GM23338 (cell line): ENCODE measurements at regions not wholly inside any gene's neighbourhood (a gene's known extent, or its start where the extent isn't known, plus 50 kb on each side); places are given as distances from the start of the nearest gene placed in this dataset.

Experiments used
- ATAC-seq: fragments of 200-7000 bp; cut with Tn5 transposase; 3 replicates; pipeline ENCODE4 v1.9.1; 2020
- DNase-seq: peaks from one replicate; pipeline ENCODE4 v3.0.0-alpha.2; 2015; ENCODE audit warnings: low spot score
- H2AFZ ChIP-seq: fragments of 200-600 bp; sonication (generic); 2 replicates; pipeline ENCODE4 v1.8.0; 2016; ENCODE audit warnings: antibody characterized with exemption, mild to moderate bottlenecking, moderate library complexity
- H3F3A ChIP-seq: fragments of 200-600 bp; sonication (generic); replicated peaks from 2 replicates; pipeline ENCODE4 v1.8.0; 2017; ENCODE audit warnings: antibody characterized with exemption, mixed run types, low read depth
- H3K27ac ChIP-seq: fragments of 200-600 bp; sonication (generic); 2 replicates; pipeline ENCODE4 v1.6.1; 2016; ENCODE audit warnings: low read depth
- H3K27me3 ChIP-seq: fragments of 200-600 bp; sonication (generic); 2 replicates; pipeline ENCODE4 v1.8.0; 2016; ENCODE audit warnings: mild to moderate bottlenecking, mixed run types, moderate library complexity; ENCODE audit not compliant: insufficient read depth
- H3K36me3 ChIP-seq: fragments of 200-600 bp; sonication (generic); 2 replicates; pipeline ENCODE4 v1.8.0; 2016; ENCODE audit warnings: mild to moderate bottlenecking; ENCODE audit not compliant: insufficient read depth
- H3K4me1 ChIP-seq: fragments of 200-600 bp; sonication (generic); 2 replicates; pipeline ENCODE4 v1.8.0; 2016; ENCODE audit warnings: mild to moderate bottlenecking, moderate library complexity; ENCODE audit not compliant: insufficient read depth
- H3K4me2 ChIP-seq: fragments of 200-600 bp; sonication (generic); 2 replicates; pipeline ENCODE4 v1.7.1; 2017; ENCODE audit warnings: mixed run types
- H3K4me3 ChIP-seq: fragments of 200-600 bp; sonication (generic); 2 replicates; pipeline ENCODE4 v1.6.1; 2016; ENCODE audit warnings: mixed run types
- H3K79me2 ChIP-seq: fragments of 200-600 bp; sonication (generic); replicated peaks from 2 replicates; pipeline ENCODE4 v1.8.0; 2017; ENCODE audit warnings: mild to moderate bottlenecking; ENCODE audit not compliant: insufficient read depth
- H3K9me2 ChIP-seq: fragments of 200-600 bp; sonication (generic); 2 replicates; pipeline ENCODE4 v1.8.0; 2017; ENCODE audit not compliant: insufficient read depth
- H4K20me1 ChIP-seq: fragments of 200-600 bp; sonication (generic); replicated peaks from 2 replicates; pipeline ENCODE4 v1.8.0; 2017; ENCODE audit warnings: mild to moderate bottlenecking; ENCODE audit not compliant: insufficient read depth
- H3K27ac Mint-ChIP-seq: 2 replicates; pipeline ENCODE4 v1.8.0; 2020; ENCODE audit warnings: inconsistent platforms, mild to moderate bottlenecking, moderate library complexity, mixed read lengths
- H3K27me3 Mint-ChIP-seq: 3 replicates; pipeline ENCODE4 v1.8.0; 2022; ENCODE audit warnings: low read depth, mild to moderate bottlenecking, moderate library complexity, mixed read lengths, inconsistent platforms; ENCODE audit not compliant: insufficient read depth, poor library complexity
- H3K36me3 Mint-ChIP-seq: 3 replicates; pipeline ENCODE4 v1.8.0; 2021; ENCODE audit warnings: low read depth, mild to moderate bottlenecking, inconsistent platforms, moderate library complexity, mixed read lengths
- H3K4me1 Mint-ChIP-seq: 3 replicates; pipeline ENCODE4 v1.8.0; 2020; ENCODE audit warnings: mild to moderate bottlenecking, inconsistent platforms, mixed read lengths
- H3K4me3 Mint-ChIP-seq: 3 replicates; pipeline ENCODE4 v1.8.0; 2021; ENCODE audit warnings: moderate library complexity, mild to moderate bottlenecking, inconsistent platforms, mixed read lengths
- H3K9me3 Mint-ChIP-seq: 3 replicates; pipeline ENCODE4 v1.8.0; 2020; ENCODE audit warnings: moderate library complexity, mild to moderate bottlenecking, inconsistent platforms, mixed read lengths
- EZH2 ChIP-seq: fragments of 200-600 bp; sonication (generic); IDR thresholded peaks from one replicate; pipeline ENCODE4 v1.8.0; 2017; ENCODE audit warnings: antibody characterized with exemption, mild to moderate bottlenecking, low read depth; ENCODE audit not compliant: unreplicated experiment
- EZH2phosphoT487 ChIP-seq: fragments of 200-600 bp; sonication (generic); IDR thresholded peaks from one replicate; pipeline ENCODE4 v1.8.1; 2018; ENCODE audit warnings: antibody characterized with exemption; ENCODE audit not compliant: unreplicated experiment
- JUNB ChIP-seq: IDR thresholded peaks from one replicate; pipeline ENCODE4 v1.6.1; 2016; ENCODE audit warnings: antibody characterized with exemption; ENCODE audit not compliant: unreplicated experiment
- NANOG ChIP-seq: IDR thresholded peaks from 2 replicates; pipeline ENCODE4 v1.6.1; 2016; ENCODE audit warnings: antibody characterized with exemption, borderline replicate concordance
- POLR2AphosphoS5 ChIP-seq: IDR thresholded peaks from 2 replicates; pipeline ENCODE4 v1.6.1; 2016; ENCODE audit warnings: antibody characterized with exemption, low read depth
- REST ChIP-seq: IDR thresholded peaks from one replicate; pipeline ENCODE4 v1.6.1; 2018; ENCODE audit warnings: antibody characterized with exemption; ENCODE audit not compliant: unreplicated experiment
- STAT1 ChIP-seq: IDR thresholded peaks from one replicate; pipeline ENCODE4 v1.6.1; 2016; ENCODE audit warnings: antibody characterized with exemption; ENCODE audit not compliant: unreplicated experiment
- ZNF114 ChIP-seq: fragments of 250-450 bp; sonication (Bioruptor Pico); IDR thresholded peaks from 2 replicates; pipeline ENCODE4 v1.5.0; 2020; ENCODE audit warnings: mild to moderate bottlenecking, moderate library complexity
- ZNF331 ChIP-seq: fragments of 250-450 bp; sonication (Bioruptor Pico); IDR thresholded peaks from 2 replicates; pipeline ENCODE4 v1.5.0; 2020; ENCODE audit warnings: low read depth, mild to moderate bottlenecking, moderate library complexity
- TF ChIP-seq, protein P1 (sequence below), 2 experiments: fragments of 200-600 bp in 1 of 2; sonication (generic) in 1 of 2; conservative IDR thresholded peaks; 2 replicates each; pipeline versions ENCODE4 v1.5.1 to v1.6.1; 2016 to 2017; ENCODE audit warnings: antibody characterized with exemption in 2 of 2, low read depth in 2 of 2, mild to moderate bottlenecking in 2 of 2, moderate library complexity in 1 of 2
- TF ChIP-seq, protein P2 (sequence below): IDR thresholded peaks from 2 replicates; pipeline ENCODE4 v1.6.1; 2016; ENCODE audit warnings: antibody characterized with exemption

DNA sequence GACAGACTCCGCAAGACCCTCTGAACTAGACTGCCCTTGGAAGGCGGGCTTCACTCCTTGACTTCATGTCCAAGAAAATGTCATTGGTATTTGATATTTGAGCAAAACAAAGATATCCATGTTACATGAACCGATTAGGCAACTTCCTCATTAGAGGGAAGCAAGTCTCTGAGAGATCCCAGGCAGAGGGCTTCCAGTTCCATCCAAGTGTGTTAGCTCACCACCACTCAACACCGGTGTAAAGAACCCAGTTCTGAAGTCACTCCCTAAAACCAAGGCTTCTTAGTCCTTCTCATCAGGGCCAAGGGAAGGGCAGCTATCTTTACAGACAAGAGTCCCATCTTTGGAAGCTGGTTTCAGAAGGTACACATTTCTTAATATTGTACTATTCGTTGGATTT, 87.2 kb upstream of the CDKN3 start:
- ATAC-seq (no peak), DNase-seq (no peak)
- no peak overlapping the region for H3K4me3 Mint-ChIP-seq
- Histone ChIP-seq H3K27me3 (no peaks in the 10 kb centered on the region), H3K4me2 (no peak overlapping the region), H3K36me3 (no peaks in the 10 kb centered on the region), H2AFZ (no peak overlapping the region), H3F3A (no peaks in the 10 kb centered on the region), H3K27ac (no peak overlapping the region), H3K79me2 (no peaks in the 10 kb centered on the region), H3K9me2 (peaks cover 3% of the 10 kb centered on the region; the same call in 1 of the 2 replicates), H3K4me3 (no peak overlapping the region), H3K4me1 (no peaks in the 10 kb centered on the region), H4K20me1 (no peaks in the 10 kb centered on the region)
- no peaks in the 10 kb centered on the region for H3K36me3 Mint-ChIP-seq
- no peaks in the 10 kb centered on the region; the same call in 2 of the 3 replicates for H3K4me1 Mint-ChIP-seq
- no peaks in the 10 kb centered on the region for H3K9me3 Mint-ChIP-seq
- no peak for TF ChIP-seq POLR2AphosphoS5
- TF ChIP-seq, protein P1, sequence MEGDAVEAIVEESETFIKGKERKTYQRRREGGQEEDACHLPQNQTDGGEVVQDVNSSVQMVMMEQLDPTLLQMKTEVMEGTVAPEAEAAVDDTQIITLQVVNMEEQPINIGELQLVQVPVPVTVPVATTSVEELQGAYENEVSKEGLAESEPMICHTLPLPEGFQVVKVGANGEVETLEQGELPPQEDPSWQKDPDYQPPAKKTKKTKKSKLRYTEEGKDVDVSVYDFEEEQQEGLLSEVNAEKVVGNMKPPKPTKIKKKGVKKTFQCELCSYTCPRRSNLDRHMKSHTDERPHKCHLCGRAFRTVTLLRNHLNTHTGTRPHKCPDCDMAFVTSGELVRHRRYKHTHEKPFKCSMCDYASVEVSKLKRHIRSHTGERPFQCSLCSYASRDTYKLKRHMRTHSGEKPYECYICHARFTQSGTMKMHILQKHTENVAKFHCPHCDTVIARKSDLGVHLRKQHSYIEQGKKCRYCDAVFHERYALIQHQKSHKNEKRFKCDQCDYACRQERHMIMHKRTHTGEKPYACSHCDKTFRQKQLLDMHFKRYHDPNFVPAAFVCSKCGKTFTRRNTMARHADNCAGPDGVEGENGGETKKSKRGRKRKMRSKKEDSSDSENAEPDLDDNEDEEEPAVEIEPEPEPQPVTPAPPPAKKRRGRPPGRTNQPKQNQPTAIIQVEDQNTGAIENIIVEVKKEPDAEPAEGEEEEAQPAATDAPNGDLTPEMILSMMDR (conservative IDR thresholded peaks at IDR 0.05; ENCODE audit: low read depth in 2 of 2), result no peak
- no peak for TF ChIP-seq EZH2
- H3K27ac Mint-ChIP-seq, result no peak overlapping the region
- H3K27me3 Mint-ChIP-seq, result no peaks in the 10 kb centered on the region

- ATAC-seq (no peak), DNase-seq (peak; percentile 15)
- TF ChIP-seq JUNB (no peak), NANOG (no peak), EZH2phosphoT487 (no peak), ZNF331 (CRISPR knock-in tag) (no peak), ZNF114 (CRISPR knock-in tag) (no peak), STAT1 (no peak)
- Mint-ChIP-seq H3K27me3 (peaks cover under 1% of the 10 kb centered on the region), H3K4me1 (no peaks in the 10 kb centered on the region; the same call in 2 of the 3 replicates), H3K4me3 (no peak overlapping the region), H3K9me3 (no peaks in the 10 kb centered on the region), H3K36me3 (no peaks in the 10 kb centered on the region), H3K27ac (no peak overlapping the region)
- no peak overlapping the region for H3K27ac ChIP-seq
- peak overlapping the region; percentile 14; the same call in 1 of the 2 replicates for H2AFZ ChIP-seq
- peaks cover 1% of the 10 kb centered on the region; the same call in 1 of the 2 replicates for H3K9me2 ChIP-seq
- no peak overlapping the region for H3K4me2 ChIP-seq
- H3F3A ChIP-seq, result no peaks in the 10 kb centered on the region
- H3K4me1 ChIP-seq, result no peaks in the 10 kb centered on the region
- H4K20me1 ChIP-seq, result no peaks in the 10 kb centered on the region
- no peaks in the 10 kb centered on the region for H3K36me3 ChIP-seq
- no peaks in the 10 kb centered on the region for H3K27me3 ChIP-seq
- H3K4me3 ChIP-seq, result no peak overlapping the region
- no peaks in the 10 kb centered on the region for H3K79me2 ChIP-seq
These were observed 86.5 kb upstream of the CDKN3 start for GRCh38 chr14:54310151-54310850.

- TF ChIP-seq NANOG (no peak), ZNF331 (CRISPR knock-in tag) (no peak), POLR2AphosphoS5 (no peak), ZNF114 (CRISPR knock-in tag) (no peak), REST (no peak), EZH2phosphoT487 (no peak), JUNB (no peak), EZH2 (no peak)
- TF ChIP-seq, protein P2, sequence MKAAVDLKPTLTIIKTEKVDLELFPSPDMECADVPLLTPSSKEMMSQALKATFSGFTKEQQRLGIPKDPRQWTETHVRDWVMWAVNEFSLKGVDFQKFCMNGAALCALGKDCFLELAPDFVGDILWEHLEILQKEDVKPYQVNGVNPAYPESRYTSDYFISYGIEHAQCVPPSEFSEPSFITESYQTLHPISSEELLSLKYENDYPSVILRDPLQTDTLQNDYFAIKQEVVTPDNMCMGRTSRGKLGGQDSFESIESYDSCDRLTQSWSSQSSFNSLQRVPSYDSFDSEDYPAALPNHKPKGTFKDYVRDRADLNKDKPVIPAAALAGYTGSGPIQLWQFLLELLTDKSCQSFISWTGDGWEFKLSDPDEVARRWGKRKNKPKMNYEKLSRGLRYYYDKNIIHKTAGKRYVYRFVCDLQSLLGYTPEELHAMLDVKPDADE, result no peak
- Histone ChIP-seq H3F3A (no peaks in the 10 kb centered on the region), H3K9me2 (no peaks in the 10 kb centered on the region), H2AFZ (no peak overlapping the region), H3K79me2 (no peaks in the 10 kb centered on the region), H4K20me1 (no peaks in the 10 kb centered on the region), H3K4me2 (no peak overlapping the region), H3K36me3 (no peaks in the 10 kb centered on the region), H3K4me3 (no peak overlapping the region), H3K27ac (no peak overlapping the region), H3K4me1 (no peaks in the 10 kb centered on the region), H3K27me3 (no peaks in the 10 kb centered on the region)
- Mint-ChIP-seq H3K27me3 (peaks cover 2% of the 10 kb centered on the region), H3K27ac (no peak overlapping the region), H3K9me3 (no peaks in the 10 kb centered on the region), H3K36me3 (no peaks in the 10 kb centered on the region), H3K4me3 (no peak overlapping the region), H3K4me1 (no peaks in the 10 kb centered on the region)
- no peak for DNase-seq
- ATAC-seq, result no peak
These were observed 86.0 kb upstream of the CDKN3 start for GRCh38 chr14:54310851-54311228.
